HUES64 (cell line): ENCODE measurements at regions not wholly inside any gene's neighbourhood (a gene's known extent, or its start where the extent isn't known, plus 50 kb on each side); places are given as distances from the start of the nearest gene placed in this dataset.
A peak's percentile ranks its signal among the peaks of the same experiment; 100 is the strongest.

Experiments used
- H3K27ac ChIP-seq: 2 replicates; pipeline ENCODE4 v1.7.0; 2013; ENCODE audit warnings: low read depth, low read length, inconsistent platforms
- H3K27me3 ChIP-seq: 2 replicates; pipeline ENCODE4 v1.6.1; 2013; ENCODE audit warnings: mild to moderate bottlenecking, low read length; ENCODE audit not compliant: insufficient read depth
- H3K36me3 ChIP-seq: 2 replicates; pipeline ENCODE4 v1.6.1; 2013; ENCODE audit warnings: mild to moderate bottlenecking, low read length; ENCODE audit not compliant: insufficient read depth
- H3K4me1 ChIP-seq: 2 replicates; pipeline ENCODE4 v1.6.1; 2013; ENCODE audit warnings: mild to moderate bottlenecking, low read length, moderate library complexity; ENCODE audit not compliant: insufficient read depth
- H3K4me3 ChIP-seq: 2 replicates; pipeline ENCODE4 v1.5.1; 2013; ENCODE audit warnings: mild to moderate bottlenecking, low read length, moderate library complexity
- H3K9ac ChIP-seq: 2 replicates; pipeline ENCODE4 v1.6.1; 2013; ENCODE audit warnings: mild to moderate bottlenecking, low read depth, low read length
- H3K9me3 ChIP-seq: 2 replicates; pipeline ENCODE4 v1.6.1; 2013; ENCODE audit warnings: low read depth, low read length; ENCODE audit not compliant: insufficient read depth
- WGBS: fragments of 150-250, 120-280 bp; methylation state at CpG from one replicate; pipeline ENCODE4 v1.1.7; 2013; ENCODE audit warnings: missing lambda C conversion rate; 5-methylcytosine and 5-hydroxymethylcytosine counted together

DNA sequence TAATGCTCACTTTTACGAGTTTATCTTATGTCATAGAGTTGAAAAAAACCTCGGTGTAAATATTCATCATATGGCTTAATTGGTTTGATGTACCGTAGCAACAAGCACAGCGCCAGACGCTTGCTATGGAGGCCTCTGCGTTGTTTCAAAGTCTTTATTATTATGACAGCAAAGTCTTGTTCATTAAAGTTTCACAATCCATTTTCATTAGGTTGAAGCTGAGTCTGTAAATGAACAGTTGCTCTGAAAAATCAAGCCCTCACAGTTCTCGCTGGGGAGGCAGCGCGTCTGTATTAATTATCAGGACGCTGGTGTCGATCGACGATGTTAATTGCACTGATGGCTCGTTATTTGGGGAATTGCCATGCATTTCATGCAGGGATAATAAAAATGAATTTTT, 185.6 kb downstream of the INSC start:
- Histone ChIP-seq H3K9me3 (no peaks in the 10 kb centered on the region), H3K4me3 (no peak overlapping the region), H3K27me3 (no peaks in the 10 kb centered on the region), H3K9ac (no peak overlapping the region), H3K36me3 (no peaks in the 10 kb centered on the region), H3K27ac (no peak overlapping the region), H3K4me1 (no peaks in the 10 kb centered on the region)
- 97% methylated on average over 14 of the region's 14 CpGs for WGBS

DNA sequence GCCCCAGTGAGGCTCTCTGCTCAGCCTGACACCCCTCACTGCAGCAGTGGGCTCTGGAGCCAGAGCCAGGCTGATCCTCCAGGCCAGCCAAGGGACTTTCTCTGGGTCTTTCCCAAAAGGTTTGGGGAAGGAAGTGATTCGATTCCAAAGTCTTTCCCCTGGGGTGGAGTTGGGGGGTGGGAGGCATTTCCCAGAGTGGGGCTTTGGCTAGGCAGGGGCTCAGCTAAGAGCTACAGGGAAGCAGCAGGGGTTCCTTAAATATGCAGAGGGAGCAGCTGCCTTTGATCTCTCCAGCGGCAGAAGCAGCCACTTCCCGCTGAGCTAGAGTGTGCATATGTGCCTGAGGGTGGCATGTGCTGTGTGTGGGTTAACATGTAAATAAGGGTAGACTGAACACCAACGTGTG, 192.9 kb downstream of the INSC start:
- H3K9ac ChIP-seq: no peak overlapping the region
- no peaks in the 10 kb centered on the region for H3K36me3 ChIP-seq
- H3K27me3 ChIP-seq: no peaks in the 10 kb centered on the region
- H3K9me3 ChIP-seq: no peaks in the 10 kb centered on the region
- peak overlapping the region; percentile 20; the same call in 1 of the 2 replicates for H3K27ac ChIP-seq
- peaks cover 10% of the 10 kb centered on the region for H3K4me1 ChIP-seq
- H3K4me3 ChIP-seq: no peak overlapping the region
- 1% methylated on average over 4 of the region's 4 CpGs for WGBS

DNA sequence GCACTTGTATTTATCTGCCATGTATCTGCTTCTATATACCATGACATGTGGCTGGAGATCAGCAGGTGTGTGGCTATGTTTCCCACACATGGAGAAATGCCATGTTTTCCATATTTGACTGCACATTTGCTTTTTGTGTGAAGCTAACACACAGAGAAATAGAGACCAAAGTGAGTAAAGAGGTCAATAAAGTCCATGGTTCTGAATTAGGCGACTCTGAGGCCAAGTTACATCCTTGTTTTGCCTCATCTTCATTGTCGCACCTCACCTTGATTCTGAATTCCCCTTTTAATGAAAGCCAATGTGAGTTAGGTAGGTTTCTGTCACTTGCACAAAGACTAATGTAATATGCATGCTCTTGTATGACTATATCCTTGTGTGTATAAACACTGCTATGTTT, 194.1 kb downstream of the INSC start:
- no peak overlapping the region for H3K9ac ChIP-seq
- WGBS: 98% methylated on average over 2 of the region's 2 CpGs
- no peaks in the 10 kb centered on the region for H3K9me3 ChIP-seq
- no peaks in the 10 kb centered on the region for H3K27me3 ChIP-seq
- no peaks in the 10 kb centered on the region for H3K36me3 ChIP-seq
- no peak overlapping the region for H3K27ac ChIP-seq
- H3K4me3 ChIP-seq: no peak overlapping the region
- peaks cover 10% of the 10 kb centered on the region for H3K4me1 ChIP-seq

- Histone ChIP-seq H3K27ac (no peak overlapping the region), H3K9ac (no peak overlapping the region), H3K4me3 (no peak overlapping the region), H3K36me3 (no peaks in the 10 kb centered on the region), H3K27me3 (no peaks in the 10 kb centered on the region), H3K4me1 (peaks cover 10% of the 10 kb centered on the region), H3K9me3 (no peaks in the 10 kb centered on the region)
- 80% methylated on average over 1 of the region's 1 CpG for WGBS
These were observed 194.6 kb downstream of the INSC start for GRCh38 chr11:15309296-15309695.

DNA sequence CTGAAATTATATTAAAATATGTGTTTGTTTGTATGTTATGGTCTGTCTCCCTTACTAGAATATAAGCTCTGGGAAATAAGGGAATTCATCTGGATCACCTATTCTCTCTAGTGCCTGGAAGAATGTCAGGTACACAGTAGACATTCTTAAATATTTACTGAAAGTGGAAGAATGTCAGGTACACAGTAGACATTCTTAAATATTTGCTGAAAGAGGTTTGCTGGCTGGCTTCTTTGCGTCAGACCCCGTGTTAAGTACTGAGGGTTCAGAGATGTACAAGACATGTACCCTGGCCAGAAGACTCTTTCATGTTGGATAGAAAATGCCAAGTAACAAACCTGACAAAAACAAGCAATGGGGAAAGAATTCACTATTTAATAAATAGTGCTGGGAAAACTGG, 199.1 kb downstream of the INSC start:
- no peaks in the 10 kb centered on the region for H3K27me3 ChIP-seq
- no peak overlapping the region for H3K4me3 ChIP-seq
- H3K9me3 ChIP-seq: no peaks in the 10 kb centered on the region
- 97% methylated on average over 2 of the region's 2 CpGs for WGBS
- no peaks in the 10 kb centered on the region for H3K4me1 ChIP-seq
- H3K9ac ChIP-seq: no peak overlapping the region
- no peaks in the 10 kb centered on the region for H3K36me3 ChIP-seq
- H3K27ac ChIP-seq: no peak overlapping the region

DNA sequence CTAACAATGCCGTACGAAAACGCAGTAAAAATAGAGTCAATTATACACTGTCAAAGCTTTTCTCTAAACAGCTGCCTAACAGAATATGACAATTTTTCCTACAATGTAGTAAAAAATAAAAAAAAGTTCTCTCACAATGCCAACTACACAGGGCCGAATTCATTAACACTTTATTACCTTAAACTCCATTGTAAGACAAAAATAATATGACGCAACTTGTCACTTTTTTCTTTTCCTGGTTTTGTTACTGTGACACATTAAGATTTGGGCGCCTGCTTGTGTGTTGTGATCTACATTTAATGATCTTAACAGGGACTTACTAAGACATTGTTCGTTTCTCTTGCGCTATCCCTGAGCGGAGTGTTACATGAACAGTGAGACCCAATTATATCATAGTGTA, 204.1 kb downstream of the INSC start:
- H3K27me3 ChIP-seq: no peaks in the 10 kb centered on the region
- 96% methylated on average over 6 of the region's 9 CpGs for WGBS
- H3K4me1 ChIP-seq: no peaks in the 10 kb centered on the region
- H3K4me3 ChIP-seq: no peak overlapping the region
- no peak overlapping the region for H3K9ac ChIP-seq
- no peaks in the 10 kb centered on the region for H3K9me3 ChIP-seq
- no peak overlapping the region for H3K27ac ChIP-seq
- H3K36me3 ChIP-seq: no peaks in the 10 kb centered on the region

DNA sequence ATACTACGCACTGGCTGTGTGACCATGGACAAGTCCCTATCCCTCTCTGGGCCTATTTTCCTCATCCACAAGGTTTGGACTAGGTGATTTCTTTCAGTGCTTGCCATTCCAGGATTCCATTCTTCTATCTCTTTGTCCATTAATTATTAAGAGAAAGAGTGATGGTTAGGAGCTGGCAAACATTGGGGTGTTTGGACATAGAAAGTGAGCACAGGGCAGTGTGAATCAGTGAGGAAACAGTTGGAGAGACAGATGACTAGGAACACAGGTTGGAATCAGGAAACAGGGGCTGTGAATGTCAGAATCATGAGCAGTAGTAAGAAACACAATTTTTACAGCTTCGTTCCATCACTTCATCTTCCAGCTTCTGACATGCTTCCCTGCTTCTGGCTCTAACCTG, 211.8 kb downstream of the INSC start:
- WGBS: 97% methylated on average over 2 of the region's 2 CpGs
- Histone ChIP-seq H3K27ac (no peak overlapping the region), H3K9me3 (no peaks in the 10 kb centered on the region), H3K27me3 (no peaks in the 10 kb centered on the region), H3K4me3 (no peak overlapping the region), H3K36me3 (no peaks in the 10 kb centered on the region), H3K4me1 (peaks cover 4% of the 10 kb centered on the region; the same call in 1 of the 2 replicates), H3K9ac (no peak overlapping the region)

DNA sequence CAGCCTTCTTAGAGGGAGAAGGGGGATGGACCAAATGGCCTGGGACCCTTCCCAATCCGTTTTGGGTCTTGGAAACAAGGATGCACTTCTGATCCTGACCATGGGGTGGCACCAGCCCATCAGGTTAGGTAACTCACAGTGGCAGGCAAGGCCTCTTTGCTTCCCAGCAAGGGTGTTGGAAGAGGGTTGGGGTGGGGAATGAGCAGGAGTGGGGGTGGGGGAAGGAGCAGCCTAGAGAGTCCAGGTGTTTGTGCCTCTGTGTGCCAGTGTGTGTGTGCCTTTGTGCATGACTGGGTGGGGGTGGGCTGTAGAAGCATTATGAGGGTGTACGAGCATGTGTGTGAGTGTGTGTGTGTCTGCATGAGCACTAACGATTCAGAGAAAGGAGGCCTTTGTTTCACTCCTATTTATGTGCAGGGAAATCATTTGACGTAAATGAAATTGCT, 213.1 kb downstream of the INSC start:
- peaks cover 4% of the 10 kb centered on the region; the same call in 1 of the 2 replicates for H3K4me1 ChIP-seq
- H3K27ac ChIP-seq: no peak overlapping the region
- H3K9me3 ChIP-seq: no peaks in the 10 kb centered on the region
- H3K4me3 ChIP-seq: no peak overlapping the region
- no peaks in the 10 kb centered on the region for H3K36me3 ChIP-seq
- 60% methylated on average over 4 of the region's 4 CpGs for WGBS
- no peak overlapping the region for H3K9ac ChIP-seq
- no peaks in the 10 kb centered on the region for H3K27me3 ChIP-seq

- peaks cover 4% of the 10 kb centered on the region; the same call in 1 of the 2 replicates for H3K4me1 ChIP-seq
- no CpG with 5 or more reads among the region's 1 CpG for WGBS
- H3K9ac ChIP-seq: no peak overlapping the region
- H3K9me3 ChIP-seq: no peaks in the 10 kb centered on the region
- H3K4me3 ChIP-seq: no peak overlapping the region
- no peaks in the 10 kb centered on the region for H3K27me3 ChIP-seq
- no peaks in the 10 kb centered on the region for H3K36me3 ChIP-seq
- no peak overlapping the region for H3K27ac ChIP-seq
These were observed 218.7 kb downstream of the INSC start for GRCh38 chr11:15333407-15333806.

- Histone ChIP-seq H3K4me3 (no peak overlapping the region), H3K27me3 (no peaks in the 10 kb centered on the region), H3K9ac (no peak overlapping the region), H3K4me1 (peaks cover 4% of the 10 kb centered on the region; the same call in 1 of the 2 replicates), H3K27ac (no peak overlapping the region), H3K9me3 (peaks cover 8% of the 10 kb centered on the region), H3K36me3 (no peaks in the 10 kb centered on the region)
- WGBS: 92% methylated on average over 3 of the region's 3 CpGs
These were observed 220.0 kb downstream of the INSC start for GRCh38 chr11:15334766-15335165.

- peaks cover 10% of the 10 kb centered on the region; the same call in 1 of the 2 replicates for H3K4me1 ChIP-seq
- WGBS: 58% methylated on average over 3 of the region's 3 CpGs
- H3K9ac ChIP-seq: no peak overlapping the region
- H3K27ac ChIP-seq: no peak overlapping the region
- no peaks in the 10 kb centered on the region for H3K36me3 ChIP-seq
- no peak overlapping the region for H3K4me3 ChIP-seq
- no peaks in the 10 kb centered on the region for H3K27me3 ChIP-seq
- H3K9me3 ChIP-seq: peaks cover 8% of the 10 kb centered on the region
These were observed 221.3 kb downstream of the INSC start for GRCh38 chr11:15336021-15336420.

DNA sequence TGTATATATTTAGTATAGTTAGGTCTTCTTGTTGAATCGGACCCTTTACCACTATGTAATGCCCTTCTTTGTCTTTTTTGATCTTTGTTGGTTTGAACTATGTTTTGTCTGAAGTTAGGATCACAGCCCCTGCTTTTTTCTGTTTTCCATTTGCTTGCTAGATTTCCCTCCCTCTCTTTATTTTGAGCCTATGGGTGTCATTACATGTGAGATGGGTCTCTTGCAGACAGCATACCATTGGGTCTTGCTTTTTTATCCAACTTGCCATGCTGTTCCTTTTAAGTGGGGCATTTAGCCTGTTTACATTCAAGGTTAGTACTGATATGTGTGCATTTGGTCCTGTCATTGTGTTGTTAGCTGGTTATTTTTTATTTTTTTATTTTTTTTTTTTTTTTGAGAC, 224.6 kb downstream of the INSC start:
- WGBS: 100% methylated on average over 1 of the region's 1 CpG
- Histone ChIP-seq H3K27me3 (no peaks in the 10 kb centered on the region), H3K36me3 (no peaks in the 10 kb centered on the region), H3K4me1 (peaks cover 24% of the 10 kb centered on the region; the same call in 1 of the 2 replicates), H3K27ac (no peak overlapping the region), H3K9me3 (peaks cover 8% of the 10 kb centered on the region), H3K4me3 (no peak overlapping the region), H3K9ac (no peak overlapping the region)
